HG03469 (cell line): ENCODE measurements at regions not wholly inside any gene's neighbourhood (a gene's known extent, or its start where the extent isn't known, plus 50 kb on each side); places are given as distances from the start of the nearest gene placed in this dataset.
"Not testable (repeated sequence)": the region's sequence is repeated elsewhere in the genome, so short reads cannot be mapped to it uniquely, and the experiment has no call there.

Source experiments
- ATAC-seq: cut with Tn5 transposase; IDR thresholded peaks from one replicate; pipeline ENCODE4 v1.9.1; 2021; ENCODE audit warnings: mild to moderate bottlenecking, moderate library complexity, moderate number of reproducible peaks; ENCODE audit not compliant: unreplicated experiment

DNA sequence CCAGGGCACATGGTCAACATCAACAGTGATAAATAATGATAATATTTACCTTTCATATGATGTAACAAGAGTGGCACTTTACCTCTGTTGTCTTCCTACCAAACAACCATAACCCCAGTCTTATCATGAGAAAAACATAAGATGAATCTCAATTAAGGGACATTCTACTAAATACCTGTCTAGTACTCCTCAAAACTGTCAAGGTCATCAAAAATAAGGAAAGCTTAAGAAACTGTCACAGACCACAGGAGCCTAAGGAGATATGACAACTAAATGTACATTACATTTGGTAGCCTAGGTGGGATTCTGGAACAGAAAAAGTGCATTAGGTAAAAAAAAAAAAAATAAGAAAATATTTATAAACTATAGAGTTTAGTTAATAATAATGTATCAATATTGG lies 118.1 kb downstream of the CCDC34 start:
- no peak for ATAC-seq

DNA sequence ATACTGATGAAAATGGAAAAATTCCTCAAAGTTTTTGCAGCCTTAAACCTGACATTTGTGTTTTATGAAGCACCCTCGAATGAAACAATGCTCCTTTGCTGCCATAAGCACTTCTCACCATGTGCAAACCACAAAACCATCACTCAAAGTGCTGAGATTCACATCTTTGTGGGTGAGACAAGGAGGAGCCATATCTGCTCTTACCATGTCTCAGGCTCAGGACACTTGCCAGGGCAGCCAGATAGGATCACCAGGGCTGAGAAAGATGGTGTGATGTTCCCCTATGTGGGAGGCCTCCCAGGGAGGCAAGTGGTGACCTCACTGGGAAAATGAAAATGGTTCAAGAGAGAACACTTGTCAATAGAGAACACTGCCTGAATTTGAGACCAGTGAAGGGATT lies 120.4 kb downstream of the CCDC34 start:
- ATAC-seq = no peak

DNA sequence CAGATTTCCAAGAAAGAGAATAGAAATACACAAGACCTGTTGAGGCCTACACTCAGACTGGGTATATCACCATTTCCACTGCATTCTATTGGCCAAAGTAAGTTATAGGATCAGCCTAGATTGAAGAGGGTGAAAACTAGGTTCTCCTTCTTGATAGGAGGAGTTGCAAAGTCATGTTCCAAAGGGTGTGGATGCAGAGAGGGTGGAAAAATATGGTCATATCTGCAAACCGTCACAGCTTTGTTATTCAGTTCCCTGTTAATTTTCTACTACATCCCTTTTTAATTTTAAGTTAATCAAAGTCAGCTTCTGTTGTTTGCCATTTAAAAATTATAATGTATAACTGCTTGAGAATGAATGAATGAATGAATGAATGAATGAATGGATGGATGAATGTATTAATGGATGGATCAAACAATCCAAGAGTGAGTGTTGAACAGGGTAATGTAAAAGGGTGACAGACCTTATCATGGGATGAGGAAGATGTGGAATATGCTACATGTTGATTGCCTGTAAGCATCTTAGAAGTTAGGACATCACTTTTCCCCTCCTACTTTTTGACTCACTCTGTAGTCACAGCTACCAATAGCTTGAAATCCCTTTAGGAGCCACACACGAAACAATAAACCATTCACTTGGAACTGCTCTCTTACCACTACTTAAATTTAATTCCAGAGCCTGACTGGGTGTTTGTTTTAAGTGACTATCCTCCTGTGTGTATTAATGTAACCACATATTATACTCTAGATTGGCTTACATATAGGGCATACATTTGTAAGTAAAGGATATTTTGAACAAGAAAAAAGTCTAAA lies 121.5 kb downstream of the CCDC34 start:
- no peak for ATAC-seq

DNA sequence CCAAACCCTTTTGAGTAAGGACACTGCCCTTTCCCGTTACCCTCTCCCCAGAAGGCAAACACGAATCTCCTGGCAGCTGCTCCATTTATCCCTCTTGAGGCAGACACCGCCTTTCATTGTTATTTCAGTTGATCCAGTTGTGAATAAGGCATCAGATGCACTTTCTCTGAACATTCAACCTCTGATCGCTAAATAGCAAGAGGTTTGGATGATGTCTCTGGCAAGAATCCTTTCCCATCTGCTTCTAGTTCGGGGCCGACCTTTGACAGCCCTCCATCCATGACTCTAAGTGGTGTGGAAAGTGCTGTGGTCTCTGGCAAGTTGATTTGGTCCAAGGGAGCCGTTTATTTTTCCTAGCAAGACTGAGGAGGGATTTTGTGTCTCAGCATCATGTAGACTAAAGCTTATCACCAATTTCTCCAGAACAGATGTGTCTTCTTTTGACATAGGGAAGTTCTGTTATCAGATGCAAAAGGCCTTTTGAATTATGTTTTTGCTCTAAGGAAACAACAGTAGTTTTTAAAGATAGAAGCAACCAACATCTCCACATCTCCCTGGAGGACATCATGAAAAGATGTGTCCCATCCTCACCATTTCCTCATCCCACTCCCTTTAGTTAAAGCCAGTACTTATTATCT lies 123.6 kb downstream of the CCDC34 start:
- no peak for ATAC-seq

DNA sequence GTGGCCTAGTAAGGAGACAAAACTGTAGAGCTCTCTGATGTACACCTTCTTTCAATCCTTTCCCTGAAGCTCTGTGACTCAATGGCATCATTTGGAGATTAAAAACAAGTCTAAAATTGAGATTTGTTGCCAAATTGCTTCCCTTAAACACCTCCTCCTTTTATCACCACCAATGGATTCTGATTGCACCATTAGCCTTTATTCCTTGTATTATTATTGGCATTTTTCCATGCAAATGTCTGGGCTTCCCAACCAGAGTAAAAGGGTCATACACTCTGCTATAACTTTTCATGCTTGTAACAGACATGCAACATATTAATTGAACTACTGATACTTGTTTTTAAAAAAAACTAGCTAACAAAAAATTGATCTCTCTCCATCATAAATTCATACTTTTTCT lies 124.2 kb downstream of the CCDC34 start:
- no peak for ATAC-seq

DNA sequence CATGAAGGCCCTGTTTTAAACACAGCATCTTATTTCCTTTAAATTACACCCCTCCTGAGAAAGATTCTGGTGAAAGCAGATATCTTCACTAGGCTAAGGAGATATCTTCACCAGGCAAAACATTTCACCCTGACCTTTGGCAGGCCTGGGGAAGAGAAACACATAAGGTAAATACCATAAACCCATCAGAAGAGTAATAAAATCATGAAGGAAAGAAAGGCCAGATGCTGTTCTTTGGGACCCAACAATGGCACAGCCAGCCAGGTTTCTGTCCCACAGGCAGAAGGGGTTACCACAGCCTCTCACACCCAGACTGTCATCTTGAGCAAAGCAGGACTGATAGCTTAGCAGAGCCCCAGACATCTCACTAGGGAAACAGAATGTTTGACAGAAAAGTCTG lies 125.4 kb downstream of the CCDC34 start:
- no peak for ATAC-seq

DNA sequence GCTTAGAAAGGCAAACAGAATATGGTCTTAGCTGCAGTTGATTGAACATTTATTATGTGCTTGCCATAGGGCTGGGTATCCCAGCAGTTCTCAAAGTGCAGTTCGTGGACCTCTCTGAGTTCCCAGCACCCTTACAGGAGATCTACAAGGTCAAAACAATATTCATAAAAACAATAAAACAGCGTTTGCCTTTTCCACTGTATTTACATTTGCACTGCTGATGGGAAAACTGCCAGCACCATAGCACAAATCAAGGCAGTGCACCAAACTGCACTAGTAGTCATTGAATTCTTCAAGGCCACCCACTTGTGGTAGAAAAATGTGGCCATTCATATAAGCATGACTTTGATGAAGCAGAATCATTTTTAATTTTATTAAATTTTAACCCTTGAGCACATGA lies 128.1 kb downstream of the CCDC34 start:
- ATAC-seq = no peak

DNA sequence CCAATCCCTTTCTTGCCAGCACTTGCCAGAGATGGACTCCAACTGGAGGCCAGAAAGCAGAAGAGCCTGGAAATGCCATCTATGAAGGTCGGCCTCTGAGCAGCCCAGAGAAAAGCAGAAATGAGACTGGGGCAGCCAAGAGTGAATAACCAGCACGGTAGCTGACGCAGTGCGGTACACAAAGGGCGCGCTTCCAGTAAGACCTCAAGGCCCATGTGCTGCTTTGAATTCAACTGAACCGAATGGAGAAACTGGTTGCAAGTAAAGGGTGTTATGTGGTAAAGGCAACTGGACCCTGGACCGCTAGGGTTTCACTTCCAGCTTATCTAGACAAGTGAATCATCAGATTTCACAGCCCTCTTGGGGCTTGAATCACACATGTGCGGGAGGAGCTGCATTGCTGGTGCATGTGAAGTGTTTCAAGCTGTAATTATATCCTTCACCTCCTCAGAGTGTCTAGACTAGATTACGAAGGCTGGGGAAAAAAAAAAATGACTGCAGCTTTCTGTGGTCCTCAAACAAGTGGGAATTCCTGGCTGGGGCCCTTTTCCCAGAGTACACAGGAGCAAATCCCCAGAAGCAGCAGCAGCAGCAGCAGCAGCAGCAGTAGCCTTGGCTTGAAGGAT lies 128.9 kb downstream of the CCDC34 start:
- peak; percentile 94 for ATAC-seq

DNA sequence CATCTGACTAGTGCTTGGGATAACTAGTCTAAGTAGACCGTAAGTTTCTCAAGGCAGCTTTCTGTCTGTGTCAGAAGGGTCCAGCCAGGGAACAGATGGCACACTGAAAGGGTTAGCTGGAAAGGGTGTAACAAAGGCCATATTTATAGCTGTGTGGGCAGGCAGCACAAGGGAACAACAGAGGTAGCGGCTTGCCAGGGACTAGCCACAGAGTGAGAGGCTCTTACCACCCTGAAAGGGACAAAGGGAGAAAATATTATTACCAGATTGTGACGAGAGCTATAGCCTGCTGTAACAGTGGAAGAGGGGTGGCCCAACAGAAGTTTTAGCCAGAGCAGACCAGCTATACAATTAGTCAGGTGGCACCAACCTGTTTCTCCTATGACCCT lies 129.4 kb downstream of the CCDC34 start:
- peak; percentile 2 for ATAC-seq

DNA sequence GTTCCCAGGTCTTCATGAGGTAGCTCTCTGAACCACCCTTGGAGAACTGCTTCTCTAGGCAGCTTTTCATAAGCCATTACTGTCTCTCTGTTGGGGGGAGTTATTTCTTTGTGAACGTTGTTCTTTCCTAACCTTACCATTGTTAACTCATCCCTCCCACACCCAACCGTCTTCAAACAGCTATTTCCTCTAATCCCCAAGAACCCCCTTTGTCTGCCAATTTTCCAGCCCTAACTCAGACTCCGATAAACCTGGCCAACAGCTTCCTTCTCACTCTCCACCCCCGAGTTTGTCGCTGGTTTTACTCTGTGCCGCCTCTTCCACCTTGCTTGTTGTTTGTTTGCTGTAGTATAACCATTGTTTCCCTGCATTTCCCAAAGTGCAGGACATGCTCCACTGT lies 131.5 kb downstream of the CCDC34 start:
- ATAC-seq = no peak

DNA sequence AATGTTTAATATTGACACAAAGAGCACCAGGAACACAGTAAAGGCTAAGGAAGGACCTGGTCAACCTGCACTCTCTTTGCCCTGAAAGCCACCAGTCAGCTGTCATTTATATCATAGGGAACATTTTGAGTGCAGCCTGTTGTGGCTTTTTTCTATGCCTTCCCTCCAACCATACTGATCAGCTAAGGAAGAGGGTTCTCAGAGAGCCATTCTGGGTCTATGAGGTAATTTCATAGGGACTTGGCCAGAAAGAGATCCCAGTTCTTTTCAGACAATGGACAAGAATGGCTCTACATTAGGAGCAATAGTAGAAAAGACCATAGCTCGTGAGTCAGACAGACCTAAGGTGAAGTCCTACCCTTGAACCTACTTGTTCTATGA lies 132.8 kb downstream of the CCDC34 start:
- no peak for ATAC-seq

DNA sequence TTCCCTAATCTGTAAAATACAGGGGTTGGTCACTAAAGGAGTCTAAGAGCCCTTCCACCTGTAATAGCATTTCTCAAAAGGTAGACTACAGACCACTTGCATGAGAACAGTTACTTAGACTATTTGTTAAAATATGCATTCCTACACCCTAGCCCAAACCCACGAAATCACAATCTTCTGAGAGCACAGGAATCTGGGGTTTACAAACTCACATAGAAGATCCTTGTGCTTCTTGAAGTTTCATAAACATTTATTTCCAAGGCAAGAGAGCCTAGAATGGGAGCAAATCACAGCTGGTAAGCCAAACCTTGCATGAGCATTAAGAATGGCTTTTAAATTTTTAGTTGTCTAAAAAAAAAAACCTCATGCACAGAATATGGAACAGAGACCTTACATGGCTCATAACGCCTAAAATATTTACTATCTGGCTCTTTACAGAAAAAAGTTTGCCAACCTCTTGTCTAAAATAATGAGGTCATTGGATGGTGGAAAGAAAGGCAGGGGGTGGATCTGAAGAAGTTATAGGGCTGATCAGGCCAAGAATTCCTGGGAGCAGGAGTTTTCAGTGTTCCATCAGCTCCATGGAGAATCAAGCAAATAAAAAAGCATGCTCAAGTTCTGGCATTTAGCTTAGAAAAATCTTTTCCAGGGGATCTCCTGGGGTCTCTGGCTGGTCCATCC lies 133.4 kb downstream of the CCDC34 start:
- ATAC-seq = no peak

DNA sequence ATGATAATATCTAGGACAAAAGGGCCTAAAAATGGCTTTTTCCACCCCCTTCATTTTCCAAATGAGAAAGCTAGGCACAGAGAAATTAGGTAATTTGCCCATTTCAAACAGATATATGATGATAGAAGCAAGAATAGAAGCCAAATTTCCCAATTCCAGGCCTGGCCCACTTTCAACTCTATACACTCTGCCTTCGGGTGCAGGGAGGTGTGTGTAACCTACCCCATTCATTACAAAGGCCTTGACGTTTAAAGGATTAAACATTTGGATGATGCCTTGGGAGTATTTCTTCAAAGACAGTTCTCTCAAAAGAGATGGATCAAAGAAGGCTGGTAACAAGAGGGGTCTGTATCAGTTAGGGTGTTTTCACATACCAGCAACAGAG lies 134.1 kb downstream of the CCDC34 start:
- no peak for ATAC-seq

DNA sequence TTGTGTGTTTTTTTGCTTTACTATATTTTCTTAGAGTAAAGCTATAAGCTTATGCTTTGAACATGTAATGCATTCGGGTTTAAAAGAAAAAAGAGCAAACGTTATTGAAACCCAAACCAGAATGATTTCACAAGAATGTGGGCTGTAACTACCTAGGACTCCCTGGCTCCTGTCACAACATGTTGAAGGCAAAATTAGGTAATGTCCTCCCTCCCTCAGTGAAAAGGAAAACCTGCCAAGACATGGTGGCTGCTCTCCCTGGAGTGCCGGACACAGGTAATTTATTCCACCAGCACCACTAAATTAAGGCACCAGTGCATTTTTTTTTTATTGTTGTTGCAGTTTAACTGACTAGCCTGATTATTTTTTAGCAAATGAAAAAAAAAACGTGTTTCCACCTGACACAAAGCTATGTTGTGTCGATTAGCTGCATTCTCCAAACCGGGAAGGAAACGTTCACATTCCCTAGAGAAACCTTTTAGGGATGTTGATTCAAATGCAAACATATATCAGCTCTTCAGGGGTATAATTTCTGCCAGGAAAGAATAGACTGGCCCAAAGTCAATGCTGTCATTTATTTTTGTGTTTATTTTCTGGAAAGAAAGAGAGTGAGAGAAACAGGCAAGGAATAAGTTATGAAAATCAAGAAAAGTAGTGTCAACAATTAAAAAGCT lies 134.6 kb downstream of the CCDC34 start:
- ATAC-seq = no peak

DNA sequence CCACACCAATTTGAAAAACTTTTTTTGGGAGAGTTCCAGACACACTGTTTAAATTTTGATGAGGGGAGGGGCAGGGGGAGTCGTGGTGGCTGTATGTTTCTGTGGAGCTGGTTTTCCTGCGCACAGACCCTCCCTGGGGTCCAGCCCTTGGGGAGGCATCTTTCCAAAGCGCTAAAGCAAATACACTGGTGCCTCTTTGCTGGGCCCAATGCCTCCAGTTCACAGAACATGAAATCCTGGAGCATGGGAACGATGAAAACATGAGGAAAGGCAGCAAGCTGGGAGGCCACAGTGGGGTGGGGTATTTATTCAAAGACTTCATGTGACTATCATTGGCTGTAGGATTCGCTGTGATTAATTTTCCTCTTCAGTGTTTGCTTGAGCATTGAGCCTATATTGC lies 135.3 kb downstream of the CCDC34 start:
- no peak for ATAC-seq

DNA sequence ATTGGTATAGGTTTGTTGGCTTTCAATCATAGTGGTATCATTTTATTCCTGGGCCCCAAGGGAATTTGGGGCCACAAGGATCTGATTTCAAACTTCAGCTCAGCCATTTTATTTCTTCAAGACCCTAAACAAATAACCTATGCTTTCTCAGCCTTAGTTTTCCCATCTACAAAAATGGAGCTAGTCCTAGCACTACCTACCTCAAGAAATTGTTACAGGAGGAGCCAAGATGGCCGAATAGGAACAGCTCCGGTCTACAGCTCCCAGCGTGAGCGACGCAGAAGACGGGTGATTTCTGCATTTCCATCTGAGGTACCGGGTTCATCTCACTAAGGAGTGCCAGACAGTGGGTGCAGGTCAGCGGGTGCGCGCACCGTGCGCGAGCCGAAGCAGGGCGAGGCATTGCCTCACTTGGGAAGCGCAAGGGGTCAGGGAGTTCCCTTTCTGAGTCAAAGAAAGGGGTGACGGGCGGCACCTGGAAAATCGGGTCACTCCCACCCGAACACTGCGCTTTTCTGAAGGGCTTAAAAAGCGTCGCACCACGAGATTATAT lies 143.5 kb downstream of the CCDC34 start:
- not testable (repeated sequence) for ATAC-seq

DNA sequence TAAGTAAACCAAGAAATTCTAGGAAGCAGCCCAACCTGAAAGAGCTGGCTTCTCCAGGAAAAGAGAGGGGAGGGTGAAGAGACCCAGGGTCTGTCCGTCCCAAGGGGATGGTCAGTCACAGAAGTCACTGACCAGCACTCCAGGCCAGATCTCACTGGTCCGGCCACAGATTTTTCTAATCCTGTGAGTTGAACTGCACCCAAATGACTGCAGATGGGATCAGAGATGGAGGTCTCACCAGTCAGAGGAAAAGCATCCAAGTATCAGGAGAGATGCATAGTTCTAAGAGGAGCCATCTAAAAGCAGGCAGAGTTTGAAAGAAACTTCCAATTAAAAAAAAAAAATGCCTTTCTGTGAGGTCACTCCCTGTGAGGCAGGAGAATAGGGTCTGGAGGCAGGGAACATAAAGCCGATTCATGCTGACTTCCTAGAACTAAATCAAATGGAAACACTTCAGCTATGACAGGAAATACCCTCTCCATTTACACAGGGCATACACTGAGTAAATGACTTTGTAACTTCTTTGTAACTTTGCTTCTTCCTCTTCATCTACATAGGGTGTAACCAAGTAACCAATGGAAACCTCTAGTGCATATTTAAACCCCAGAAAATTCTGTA lies 144.5 kb downstream of the CCDC34 start:
- ATAC-seq = no peak

DNA sequence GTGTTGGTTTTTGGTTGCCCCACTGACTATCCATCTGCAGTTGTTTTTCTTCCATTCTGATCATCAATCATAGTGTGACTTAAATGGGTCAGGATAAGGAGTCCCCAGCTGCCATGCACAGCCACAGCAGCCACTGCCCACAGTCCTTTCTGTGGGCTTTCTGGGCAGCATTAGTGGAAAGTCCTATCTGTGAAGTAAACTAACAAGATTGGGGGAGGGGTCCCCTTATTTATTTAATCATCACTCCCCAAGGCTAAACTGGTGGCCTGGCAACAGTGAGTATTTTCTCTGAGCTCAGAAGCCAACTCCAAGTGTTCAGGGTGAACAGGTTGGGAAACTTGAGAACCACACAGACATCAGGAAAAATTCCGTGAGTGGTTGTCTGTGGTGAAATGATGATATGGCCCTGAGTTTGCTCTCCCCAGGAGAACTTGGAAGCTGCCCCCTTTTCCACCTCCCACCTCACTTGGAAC lies 145.0 kb downstream of the CCDC34 start:
- ATAC-seq = no peak

DNA sequence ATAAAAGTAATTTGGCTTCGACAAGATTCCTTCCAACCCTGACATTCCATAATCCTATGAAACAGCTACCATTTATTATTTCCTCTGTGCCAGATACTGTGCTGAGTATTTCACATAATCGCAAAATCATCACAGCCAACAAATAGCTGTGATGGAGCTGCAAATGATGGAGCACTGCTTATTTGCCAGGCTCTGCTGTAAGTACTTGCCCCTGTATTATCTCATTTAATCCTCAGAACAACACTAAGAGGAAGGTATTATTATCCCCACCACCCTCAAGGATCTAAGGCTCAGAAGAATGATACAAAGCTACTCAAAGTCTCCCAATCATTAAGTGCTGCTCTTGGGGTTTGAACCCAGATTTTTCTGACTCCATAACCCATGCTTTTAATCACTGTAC lies 145.5 kb downstream of the CCDC34 start:
- ATAC-seq = no peak
